ENCODE measurements at regions not wholly inside any gene's neighbourhood (a gene's known extent, or its start where the extent isn't known, plus 50 kb on each side); places are given as distances from the start of the nearest gene placed in this dataset.

GRCh38 chr1:109838838-109839240 lies 71.8 kb upstream of the CSF1 start:
- TF ChIP-seq CTCF (IDR thresholded peaks at IDR 0.05) (no peak), POLR2A (IDR thresholded peaks at IDR 0.05) (no peak)

All from right lobe of liver (tissue), 4 donors.